ENCODE measurements at regions not wholly inside any gene's neighbourhood (a gene's known extent, or its start where the extent isn't known, plus 50 kb on each side); places are given as distances from the start of the nearest gene placed in this dataset.

DNA sequence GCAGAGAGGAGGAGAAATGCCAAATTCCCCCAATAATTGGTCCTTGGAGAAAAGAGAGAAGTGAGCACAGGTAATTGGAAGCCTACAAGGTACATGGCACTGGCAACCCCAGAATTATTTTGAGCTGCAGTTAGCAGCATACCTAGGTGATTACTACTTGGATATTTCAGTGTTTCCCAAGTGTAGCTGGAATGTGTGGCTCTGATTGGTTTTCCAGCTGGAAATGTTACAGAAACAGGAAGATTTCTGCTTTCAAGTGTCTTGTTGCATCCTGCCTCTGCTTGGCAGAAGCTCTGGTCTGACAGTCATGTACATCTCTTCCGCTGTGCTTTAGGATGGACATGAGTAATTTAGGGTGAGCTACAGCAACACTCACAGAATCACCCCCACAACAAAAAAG, 262.1 kb downstream of the ENC1 start:
- no peak for DNase-seq (ENCODE audit: low read depth)

DNA sequence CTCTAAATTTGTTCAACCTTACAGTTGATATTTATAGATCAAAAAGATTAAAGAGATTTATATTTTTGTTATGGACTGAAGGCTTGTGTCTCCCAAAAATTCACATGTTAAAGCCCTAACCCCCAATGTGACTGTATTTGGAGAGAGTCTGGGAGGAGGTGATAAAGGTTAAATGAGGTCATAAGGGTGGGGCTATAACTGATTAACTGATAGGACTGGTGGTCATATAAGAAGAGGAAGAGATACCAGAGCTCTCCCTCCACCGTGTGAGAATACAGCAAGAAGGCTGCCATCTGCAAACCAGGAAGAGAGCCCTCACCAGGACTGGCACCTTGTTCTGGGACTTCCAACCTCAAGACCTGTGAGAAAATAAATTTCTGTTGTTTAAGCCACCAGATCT, 264.3 kb downstream of the ENC1 start:
- DNase-seq (ENCODE audit: low read depth), result no peak

DNA sequence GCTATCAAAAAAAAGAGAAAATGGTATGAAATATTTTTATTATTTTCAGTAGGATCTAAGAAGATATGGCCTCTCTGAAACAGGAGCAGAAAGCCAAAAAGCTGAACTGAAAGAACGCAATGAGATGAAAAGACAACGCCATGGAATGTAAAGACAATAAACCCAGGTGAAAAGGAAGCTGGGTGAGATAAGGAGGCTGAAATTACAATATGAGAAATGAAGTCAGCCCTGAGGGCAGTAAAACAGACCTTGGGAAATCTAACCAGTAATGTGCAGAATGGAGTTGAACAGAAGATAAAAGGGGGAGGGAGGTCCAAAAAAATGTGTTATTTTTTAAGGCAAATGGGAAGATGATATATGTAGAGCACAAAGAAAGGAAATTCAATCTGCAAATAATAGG, 265.3 kb downstream of the ENC1 start:
- DNase-seq (ENCODE audit: low read depth), result no peak

DNA sequence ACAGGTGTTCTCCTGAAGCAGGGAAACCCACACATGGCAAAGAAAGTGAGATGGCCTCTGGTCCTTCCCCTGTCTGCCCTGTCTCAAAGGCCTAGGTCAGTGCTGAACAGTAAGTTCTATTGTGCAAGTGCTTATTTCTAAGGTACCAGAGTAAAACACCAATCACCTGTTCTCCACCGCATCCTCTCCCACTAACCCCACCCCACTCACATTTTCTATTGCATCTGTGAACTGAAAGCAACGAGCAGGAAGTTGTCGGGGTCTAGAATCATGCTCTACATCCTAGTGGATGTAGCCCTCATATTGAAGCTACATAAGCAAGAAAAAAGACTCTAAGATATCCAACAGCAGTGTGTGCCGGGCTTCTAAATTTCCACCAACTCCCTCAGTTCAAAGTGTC, 265.9 kb downstream of the ENC1 start:
- no peak for DNase-seq (ENCODE audit: low read depth)

DNA sequence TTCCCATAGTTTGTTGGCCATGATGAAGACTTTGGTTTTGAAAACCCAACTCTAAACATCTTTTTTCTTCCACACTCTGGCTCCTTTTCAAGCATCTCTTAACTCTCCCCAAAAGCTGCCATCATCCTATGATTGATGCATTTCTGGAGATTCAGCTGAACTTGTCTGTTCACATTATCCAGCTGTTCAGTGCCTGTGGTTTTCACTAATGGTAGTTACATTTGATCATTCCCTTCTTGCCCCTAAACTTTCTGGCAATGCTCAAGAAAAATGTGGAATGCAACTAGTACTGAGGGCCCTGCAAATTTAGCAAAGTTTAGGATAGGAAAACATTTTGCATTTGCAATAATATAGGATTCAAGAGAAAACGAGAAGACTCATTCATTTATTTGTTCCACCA, 267.5 kb downstream of the ENC1 start:
- no peak for DNase-seq (ENCODE audit: low read depth)

DNA sequence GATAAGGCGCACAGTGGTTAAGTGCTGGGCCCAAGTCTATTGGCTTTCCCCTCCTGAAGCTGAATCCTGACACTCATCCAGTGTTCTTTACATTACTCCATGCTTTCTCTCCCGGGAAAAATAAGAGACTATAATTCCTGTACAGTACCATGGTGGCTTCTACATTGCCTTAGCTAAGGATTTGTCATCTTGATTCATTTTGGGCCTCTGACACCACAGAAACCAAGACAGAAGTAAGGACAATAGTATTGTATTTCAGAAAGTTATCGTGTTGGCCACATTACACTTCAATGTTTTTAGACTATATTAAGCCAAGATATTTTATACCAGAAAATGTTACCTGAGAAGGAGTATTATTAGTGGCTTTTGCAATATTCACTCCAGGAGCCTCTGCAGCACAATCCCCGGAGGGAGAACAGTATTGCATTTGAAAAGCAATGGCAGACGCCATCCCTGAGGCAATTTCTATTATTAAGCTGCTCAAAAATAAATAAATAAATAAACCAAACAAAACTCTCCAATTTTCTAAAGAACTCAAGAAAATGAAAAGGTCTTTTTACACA, 267.9 kb downstream of the ENC1 start:
- no peak for DNase-seq (ENCODE audit: low read depth)

DNA sequence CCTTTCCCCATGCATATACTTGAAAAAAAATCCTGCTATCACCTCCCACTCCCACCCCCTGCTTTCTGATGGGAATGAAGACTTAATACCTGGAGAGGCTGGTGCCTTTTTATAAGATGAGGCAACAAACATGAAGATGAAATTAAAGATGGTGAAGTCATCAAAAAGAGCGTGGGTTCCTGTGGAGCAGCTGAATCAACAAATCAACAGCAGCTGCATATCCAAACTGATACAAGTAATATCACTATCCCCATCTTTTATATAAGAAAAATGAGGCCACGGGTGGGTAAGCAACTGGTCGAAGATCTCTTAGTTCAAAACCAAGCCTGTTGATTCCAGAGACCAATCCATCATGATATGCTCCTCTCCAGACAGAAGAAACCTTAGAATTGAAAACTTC, 268.5 kb downstream of the ENC1 start:
- DNase-seq (ENCODE audit: low read depth), result no peak

DNA sequence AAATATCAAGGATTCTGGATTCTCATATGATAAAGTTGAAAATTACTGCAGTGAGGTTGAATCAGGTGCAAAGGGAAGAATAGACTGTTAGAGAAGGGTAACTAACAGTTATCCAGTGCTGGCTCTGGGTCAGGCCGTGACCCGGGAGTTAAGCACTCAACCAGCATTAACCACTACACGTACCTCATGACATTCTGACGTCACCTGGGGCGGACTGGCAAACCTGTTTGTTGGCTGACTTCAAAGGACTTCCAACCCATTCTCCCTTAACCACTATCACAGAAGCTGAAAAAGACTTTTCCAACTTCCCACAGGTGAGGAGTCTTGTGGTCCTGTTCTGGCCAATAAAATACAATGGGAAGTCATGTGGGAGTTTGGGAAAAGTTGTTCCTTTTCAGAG, 268.9 kb downstream of the ENC1 start:
- no peak for DNase-seq (ENCODE audit: low read depth)

DNA sequence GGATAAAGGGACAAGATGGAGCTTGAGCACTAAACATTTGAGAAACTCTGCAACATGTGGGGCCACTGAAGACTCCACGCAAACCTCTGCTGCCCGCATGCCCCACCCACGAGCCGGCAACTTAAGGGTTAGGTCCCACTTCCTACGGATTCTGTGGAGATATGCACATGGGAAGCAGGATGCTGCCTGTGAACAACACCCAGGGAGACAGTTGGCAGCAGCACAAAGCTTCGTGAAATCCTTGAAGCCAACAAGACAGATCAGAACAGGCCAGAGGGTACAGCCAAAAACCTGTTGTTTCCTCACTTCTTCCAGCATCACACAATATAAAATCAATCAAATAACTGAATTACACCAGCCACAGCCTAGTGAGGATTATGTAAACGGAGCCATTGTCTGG, 270.4 kb downstream of the ENC1 start:
- no peak for DNase-seq (ENCODE audit: low read depth)

DNA sequence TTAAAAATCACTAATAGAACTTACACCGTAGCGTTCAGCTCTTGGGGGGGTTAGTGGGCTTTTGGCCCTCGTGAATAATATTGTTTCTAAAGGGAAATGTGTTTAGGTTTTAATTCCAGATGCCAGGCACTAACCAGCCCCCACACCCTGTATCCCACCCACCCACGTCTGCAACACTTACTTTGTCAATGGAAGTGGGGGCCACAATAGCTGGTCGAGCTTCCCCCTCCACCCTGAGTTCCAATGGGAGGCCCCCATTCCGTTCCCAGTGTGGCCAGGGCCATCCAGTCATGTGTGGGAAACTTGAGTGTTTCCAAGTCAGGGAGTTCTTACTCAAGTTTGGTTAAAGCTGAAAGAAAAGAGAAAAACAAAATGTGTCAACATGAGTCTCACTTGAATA, 271.4 kb downstream of the ENC1 start:
- no peak for DNase-seq (ENCODE audit: low read depth)

DNA sequence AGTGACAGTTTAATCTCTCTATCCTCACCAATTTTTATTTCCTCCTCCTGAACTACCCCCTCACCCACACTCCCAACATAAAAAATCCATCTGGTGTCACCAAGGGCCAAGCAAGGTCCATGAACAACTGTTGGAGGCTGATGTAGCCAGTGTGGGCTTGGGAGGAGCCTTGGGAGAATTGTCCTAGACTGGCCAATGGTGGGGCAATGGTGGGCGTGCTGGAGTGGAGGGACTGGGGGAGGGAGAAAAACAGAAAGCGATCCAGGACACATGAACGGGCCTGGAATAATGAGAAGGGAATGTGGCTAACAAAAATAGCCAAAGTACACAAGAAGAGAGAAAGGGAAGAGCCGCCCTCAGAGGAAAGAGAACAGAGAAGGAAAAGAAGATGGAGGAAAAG, 272.6 kb downstream of the ENC1 start:
- no peak for DNase-seq (ENCODE audit: low read depth)

DNA sequence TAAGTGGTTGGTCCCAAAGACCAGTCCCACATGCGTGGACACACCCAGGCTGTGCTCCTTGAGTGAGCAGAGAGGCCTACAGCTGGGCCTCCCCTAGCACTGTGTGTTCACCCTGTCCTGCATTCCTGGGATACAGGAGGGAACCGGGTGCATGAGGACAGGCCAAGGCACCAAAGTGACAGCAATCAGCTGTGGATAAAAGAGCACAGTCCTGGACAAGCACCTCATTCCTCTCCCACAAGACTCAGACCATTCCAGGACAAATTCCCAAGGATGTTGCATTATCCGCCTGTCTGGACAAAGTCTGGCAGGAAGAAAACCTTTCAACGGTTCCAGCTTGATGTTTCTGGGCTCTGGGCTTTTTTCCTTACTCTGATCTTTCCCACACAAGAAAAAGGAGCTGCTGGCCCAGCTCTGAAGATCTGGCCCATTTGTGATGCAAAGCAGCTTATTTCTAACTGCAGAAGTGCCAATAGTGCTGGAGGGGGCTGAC, 273.2 kb downstream of the ENC1 start:
- DNase-seq (ENCODE audit: low read depth), result no peak

DNA sequence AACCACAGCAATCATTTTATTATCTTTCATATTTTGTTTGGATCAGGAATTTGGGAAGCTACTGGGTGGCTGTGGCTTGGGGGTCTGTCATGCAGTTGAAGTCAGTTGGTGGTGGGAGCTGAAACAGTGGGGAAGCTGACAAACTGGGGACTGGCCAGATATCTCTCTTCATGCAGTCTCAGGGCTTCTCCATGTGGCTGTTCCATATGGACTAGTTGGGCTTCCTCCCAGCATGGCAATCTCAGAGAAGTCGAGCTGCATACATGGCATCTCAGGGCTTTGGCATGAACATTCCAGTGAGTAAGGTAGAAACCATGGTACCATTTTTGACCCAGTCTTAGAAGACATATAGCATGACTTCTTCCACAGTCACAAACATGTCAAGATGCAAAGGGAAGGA, 274.8 kb downstream of the ENC1 start:
- DNase-seq (ENCODE audit: low read depth), result no peak

DNA sequence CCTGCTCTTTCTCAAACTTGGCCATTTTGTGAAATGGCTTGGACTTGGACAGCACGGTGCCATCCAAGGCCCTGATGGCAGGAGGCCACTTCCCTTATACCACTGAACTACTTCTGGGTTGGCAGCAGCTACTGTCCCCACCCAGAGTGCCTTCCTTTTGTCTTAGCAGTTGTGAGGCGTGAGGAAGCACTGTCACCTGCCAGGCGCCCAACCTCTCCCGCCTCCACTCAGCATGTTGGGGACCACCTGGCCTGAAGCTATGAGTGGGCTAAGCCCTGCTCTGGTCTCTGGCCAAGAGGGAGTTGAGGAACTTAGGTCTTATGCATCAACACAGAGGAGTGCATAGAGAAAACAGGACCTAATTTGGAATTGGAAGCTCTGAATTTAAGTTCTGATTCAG, 276.0 kb downstream of the ENC1 start:
- no peak for DNase-seq (ENCODE audit: low read depth)

DNA sequence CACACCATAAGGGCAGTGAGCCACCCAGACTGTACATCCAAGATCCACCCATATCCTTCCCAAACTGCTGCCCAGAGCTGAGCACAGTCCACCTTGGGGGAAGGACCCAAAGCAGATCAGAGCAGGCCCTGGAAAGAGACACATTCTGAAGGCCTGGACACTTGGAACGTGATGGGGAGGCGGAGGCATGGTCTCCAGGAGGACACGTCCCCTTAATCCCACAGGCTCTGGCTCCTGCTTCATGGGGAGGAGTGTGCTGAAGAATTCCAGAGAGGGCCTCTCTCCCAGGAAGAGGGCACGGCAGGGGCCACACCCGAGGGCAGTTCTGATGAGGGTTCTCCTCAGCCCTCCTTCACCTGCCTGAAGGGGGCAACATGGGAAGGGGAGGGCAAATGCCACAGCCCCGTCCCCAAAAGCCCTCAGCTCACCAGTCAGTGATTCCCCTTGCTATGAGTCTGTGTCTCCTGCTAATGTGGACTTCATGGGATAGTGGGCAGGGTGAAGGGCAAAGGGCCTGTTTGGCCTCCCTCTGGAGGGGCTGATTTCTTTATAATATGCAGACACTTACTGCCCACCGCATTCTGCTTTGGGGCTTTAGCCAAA, 276.8 kb downstream of the ENC1 start:
- no peak for DNase-seq (ENCODE audit: low read depth)

DNA sequence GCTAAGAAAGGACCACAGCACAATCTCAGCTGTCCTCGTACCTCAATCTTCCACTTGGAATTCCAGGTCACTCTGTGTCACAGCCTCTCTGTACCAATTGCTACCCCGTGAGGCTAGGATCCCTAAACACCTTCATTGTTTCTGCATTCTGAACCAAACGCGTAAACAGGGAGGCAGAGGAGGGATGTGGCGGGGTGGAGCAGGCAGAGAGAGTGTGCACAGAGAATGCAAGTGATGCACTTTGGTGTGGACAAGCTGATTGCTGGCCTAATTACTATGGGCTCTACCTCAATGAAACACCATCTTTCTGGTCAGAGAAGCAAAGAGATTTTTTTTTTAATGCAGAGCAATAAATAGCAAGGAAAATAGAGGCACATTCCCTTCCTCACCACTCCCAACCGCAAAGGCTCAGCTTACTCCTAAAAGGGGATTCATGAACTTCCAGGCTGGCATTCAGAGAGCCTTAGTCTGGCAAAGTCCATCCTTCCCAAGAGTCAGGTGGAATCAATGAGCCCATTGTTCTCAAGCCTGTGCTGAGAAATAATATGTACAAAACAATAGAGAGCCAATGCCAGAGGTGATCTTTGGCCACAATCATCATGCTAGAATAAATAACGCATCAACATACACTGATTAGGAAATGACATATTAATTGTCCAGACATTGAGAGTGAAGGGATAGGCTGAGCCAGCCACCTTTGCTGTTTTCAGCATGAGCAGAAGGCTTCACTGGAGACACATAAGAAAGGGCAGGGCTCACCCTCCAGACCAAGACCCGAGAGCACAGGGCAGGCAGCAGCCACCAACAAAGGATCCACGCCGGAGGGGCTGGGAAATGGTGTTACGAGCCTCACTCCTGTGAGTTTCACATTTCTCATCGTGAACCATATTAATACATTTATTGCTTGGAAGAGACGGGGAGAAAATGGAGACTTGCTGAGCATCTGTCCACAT, 278.8 kb downstream of the ENC1 start:
- DNase-seq (ENCODE audit: low read depth), result no peak

DNA sequence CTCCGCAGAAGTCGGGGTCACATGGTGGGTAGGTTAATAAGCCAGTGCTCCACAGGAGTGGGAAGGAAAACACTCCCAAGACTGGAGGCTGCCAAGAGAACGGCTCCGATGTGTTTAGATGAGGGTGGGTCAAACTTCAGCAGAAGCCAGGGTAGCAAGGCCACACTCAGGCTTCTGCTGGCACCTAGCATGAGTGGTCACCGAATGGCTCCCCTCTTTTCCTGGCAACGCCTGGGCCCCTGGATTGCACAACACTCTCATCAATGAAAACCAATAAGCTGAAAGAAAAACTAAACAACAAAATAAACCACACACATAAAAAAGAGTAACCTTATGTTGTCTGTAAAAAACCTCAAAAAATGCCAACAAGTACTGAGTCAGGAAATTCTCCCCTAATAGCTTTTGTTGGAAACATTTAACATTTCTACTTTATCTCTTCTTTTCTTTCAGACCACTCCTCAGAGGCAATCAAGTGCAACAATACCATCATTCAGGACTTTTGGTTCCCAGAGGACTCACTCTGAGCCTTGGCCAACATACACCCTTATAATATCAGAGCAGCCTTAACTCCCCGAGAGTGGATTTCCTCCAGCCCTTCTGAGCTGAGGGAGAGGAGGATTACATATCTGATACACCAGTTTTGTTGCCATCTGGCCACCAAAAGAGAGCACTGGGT, 279.9 kb downstream of the ENC1 start:
- no peak for DNase-seq (ENCODE audit: low read depth)

DNA sequence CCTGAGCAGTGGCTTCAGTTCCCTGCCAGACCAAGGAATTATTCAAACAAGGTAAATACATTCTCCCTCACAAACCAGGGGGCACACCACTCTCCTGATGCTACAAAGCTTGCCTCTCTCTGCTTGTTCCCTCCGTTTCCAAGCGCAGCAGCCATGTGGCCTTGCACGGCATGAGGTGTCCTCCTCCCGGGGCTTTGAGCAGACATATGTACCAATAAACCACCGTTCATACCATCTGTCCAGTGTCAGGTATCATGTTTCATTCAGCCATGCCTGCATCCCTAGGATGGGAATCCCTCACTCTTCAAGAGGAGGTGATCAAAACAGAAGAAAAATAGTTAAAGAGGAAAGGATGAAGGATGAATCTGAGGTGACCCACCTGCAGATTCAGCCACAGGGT, 282.7 kb downstream of the ENC1 start:
- no peak for DNase-seq (ENCODE audit: low read depth)

DNA sequence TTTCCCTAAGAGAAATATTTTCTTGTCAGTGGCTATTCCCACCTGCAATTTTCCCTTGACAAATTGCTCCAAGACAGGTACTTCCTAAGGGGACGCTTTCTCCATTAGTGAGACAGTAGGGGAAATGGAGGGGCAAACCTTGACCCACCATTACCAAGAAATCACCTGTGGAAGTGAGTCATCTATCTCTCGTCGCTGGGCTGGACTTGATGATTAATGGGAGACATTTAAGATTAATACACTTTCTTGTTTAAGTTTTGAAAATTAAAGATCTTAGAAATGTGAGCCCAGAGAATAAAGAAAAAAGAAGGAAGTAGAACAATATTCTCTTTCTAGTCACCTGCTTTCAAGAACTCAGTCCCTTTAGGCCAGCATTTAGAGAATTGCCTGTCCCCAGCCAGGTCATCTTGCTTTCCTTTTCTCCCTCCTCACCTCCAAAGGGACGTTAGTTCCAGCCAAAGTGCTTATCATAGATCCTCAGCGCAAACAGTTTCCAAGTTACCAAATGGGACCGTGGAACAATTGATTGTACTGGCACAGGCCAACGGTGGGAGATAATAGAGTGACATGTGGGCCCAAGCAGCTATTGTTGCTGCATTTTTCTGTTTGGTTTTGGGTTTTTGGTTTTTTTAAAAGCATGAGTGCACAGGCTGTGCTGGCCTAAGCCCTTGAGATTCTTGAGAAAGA, 284.4 kb downstream of the ENC1 start:
- DNase-seq (ENCODE audit: low read depth), result no peak

DNA sequence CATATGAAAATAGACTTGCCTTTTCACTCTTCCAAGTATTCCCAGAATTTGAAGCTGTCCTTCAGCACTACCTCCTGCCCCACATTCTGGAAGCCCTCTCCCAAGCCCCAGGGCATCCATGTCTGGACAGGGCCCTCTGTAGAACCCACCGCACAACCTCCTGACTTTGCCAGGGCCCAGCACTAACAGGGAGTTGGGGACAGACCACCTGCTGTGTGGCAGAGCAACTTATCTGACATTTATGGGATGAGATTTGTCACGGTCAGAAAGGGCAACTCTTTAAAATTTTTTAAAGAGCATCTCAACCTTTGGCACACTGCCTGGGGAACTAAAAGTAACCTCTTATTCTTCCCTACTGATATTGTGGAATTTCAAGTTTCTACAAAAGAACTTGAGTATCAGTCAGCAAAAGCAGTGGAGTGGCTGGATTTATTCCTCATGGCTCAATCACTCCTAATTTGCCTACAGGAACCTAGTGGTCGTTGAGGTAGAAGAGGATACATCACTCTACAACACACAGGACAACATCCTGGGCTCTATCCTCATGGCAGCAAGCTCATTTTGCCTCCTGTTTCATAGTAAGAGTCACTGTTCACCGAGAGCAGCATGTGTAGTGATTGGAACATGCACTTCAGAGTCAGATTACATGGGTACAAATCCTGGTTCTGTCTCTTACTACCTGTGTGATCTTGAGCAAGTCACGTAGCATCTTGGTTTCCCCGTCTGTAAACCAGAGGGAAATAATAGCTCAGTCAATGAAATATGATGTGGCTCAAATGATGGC, 285.3 kb downstream of the ENC1 start:
- no peak for DNase-seq (ENCODE audit: low read depth)

DNA sequence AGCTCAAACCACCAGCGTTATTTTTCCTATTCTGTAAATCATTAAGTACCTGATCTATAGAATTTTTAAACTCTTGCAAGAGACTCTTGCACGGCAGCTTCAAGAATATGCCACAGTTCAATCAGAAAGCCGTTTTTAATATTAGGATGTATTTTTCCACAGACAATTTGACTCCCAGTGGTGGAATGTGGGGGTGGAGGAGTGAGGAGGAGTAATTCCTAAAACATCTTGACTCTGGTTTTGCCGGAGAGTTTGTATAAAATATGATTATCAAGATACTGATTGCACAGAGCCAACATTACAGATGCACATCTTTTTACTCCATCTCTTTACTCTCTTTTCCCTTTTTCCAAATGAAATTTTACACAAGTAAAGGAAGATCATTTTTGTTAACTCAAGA, 288.3 kb downstream of the ENC1 start:
- no peak for DNase-seq (ENCODE audit: low read depth)

All from T-helper 22 cell (primary cell).